ENCODE measurements at regions not wholly inside any gene's neighbourhood (a gene's known extent, or its start where the extent isn't known, plus 50 kb on each side); places are given as distances from the start of the nearest gene placed in this dataset.

- TF ChIP-seq, protein P1, sequence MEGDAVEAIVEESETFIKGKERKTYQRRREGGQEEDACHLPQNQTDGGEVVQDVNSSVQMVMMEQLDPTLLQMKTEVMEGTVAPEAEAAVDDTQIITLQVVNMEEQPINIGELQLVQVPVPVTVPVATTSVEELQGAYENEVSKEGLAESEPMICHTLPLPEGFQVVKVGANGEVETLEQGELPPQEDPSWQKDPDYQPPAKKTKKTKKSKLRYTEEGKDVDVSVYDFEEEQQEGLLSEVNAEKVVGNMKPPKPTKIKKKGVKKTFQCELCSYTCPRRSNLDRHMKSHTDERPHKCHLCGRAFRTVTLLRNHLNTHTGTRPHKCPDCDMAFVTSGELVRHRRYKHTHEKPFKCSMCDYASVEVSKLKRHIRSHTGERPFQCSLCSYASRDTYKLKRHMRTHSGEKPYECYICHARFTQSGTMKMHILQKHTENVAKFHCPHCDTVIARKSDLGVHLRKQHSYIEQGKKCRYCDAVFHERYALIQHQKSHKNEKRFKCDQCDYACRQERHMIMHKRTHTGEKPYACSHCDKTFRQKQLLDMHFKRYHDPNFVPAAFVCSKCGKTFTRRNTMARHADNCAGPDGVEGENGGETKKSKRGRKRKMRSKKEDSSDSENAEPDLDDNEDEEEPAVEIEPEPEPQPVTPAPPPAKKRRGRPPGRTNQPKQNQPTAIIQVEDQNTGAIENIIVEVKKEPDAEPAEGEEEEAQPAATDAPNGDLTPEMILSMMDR (IDR thresholded peaks at IDR 0.05) = no peak
- TF ChIP-seq POLR2AphosphoS5 (IDR thresholded peaks at IDR 0.05) = no peak
- TF ChIP-seq POLR2A (IDR thresholded peaks at IDR 0.05) = no peak
Observed at GRCh38 chr3:34421762-34422161, 623.3 kb downstream of the PDCD6IP start.

Measured in sigmoid colon (tissue), 4 donors.